ENCODE measurements at regions not wholly inside any gene's neighbourhood (a gene's known extent, or its start where the extent isn't known, plus 50 kb on each side); places are given as distances from the start of the nearest gene placed in this dataset.

GRCh38 chr16:59545721-59546120, 811.6 kb upstream of the GOT2 start:
- Mint-ChIP-seq H3K27ac (ENCODE audit: low read depth, unreplicated experiment) (no peak overlapping the region), H3K36me3 (ENCODE audit: insufficient read depth, unreplicated experiment) (no peaks in the 10 kb centered on the region), H3K9me3 (ENCODE audit: unreplicated experiment) (no peaks in the 10 kb centered on the region), H3K4me3 (ENCODE audit: unreplicated experiment) (no peak overlapping the region), H3K27me3 (ENCODE audit: insufficient read depth, unreplicated experiment) (no peaks in the 10 kb centered on the region), H3K4me1 (ENCODE audit: insufficient read depth, unreplicated experiment) (peaks cover 11% of the 10 kb centered on the region)
- ChIA-PET CTCF (no interaction called here), POLR2A (no interaction called here)
- DNase-seq (ENCODE audit: unreplicated experiment) = no peak
- TF ChIP-seq, protein P1, sequence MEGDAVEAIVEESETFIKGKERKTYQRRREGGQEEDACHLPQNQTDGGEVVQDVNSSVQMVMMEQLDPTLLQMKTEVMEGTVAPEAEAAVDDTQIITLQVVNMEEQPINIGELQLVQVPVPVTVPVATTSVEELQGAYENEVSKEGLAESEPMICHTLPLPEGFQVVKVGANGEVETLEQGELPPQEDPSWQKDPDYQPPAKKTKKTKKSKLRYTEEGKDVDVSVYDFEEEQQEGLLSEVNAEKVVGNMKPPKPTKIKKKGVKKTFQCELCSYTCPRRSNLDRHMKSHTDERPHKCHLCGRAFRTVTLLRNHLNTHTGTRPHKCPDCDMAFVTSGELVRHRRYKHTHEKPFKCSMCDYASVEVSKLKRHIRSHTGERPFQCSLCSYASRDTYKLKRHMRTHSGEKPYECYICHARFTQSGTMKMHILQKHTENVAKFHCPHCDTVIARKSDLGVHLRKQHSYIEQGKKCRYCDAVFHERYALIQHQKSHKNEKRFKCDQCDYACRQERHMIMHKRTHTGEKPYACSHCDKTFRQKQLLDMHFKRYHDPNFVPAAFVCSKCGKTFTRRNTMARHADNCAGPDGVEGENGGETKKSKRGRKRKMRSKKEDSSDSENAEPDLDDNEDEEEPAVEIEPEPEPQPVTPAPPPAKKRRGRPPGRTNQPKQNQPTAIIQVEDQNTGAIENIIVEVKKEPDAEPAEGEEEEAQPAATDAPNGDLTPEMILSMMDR (IDR thresholded peaks at IDR 0.05; ENCODE audit: unreplicated experiment) = no peak
- intact Hi-C loops (cut with micrococcal nuclease) = no loop called here
- no TSS peak for BruUV-seq (replicated peaks)

- no peaks in the 10 kb centered on the region for H3K36me3 Mint-ChIP-seq (ENCODE audit: insufficient read depth, unreplicated experiment)
- no peak overlapping the region for H3K4me3 Mint-ChIP-seq (ENCODE audit: unreplicated experiment)
- peak overlapping the region; percentile 16 for H3K27ac Mint-ChIP-seq (ENCODE audit: low read depth, unreplicated experiment)
- no TSS peak for BruUV-seq (replicated peaks)
- DNase-seq (ENCODE audit: unreplicated experiment) = peak; percentile 49
- no peaks in the 10 kb centered on the region for H3K9me3 Mint-ChIP-seq (ENCODE audit: unreplicated experiment)
- POLR2A ChIA-PET = interaction anchor here (0.6 kb wide), 1 partner anchor 61 kb away, joined by 4 read pairs; no protein-coding TSS in a partner anchor
- CTCF ChIA-PET = interaction anchor here (0.7 kb wide), 1 partner anchor 36 kb away, joined by 3 read pairs; no protein-coding TSS in a partner anchor
- peaks cover 11% of the 10 kb centered on the region for H3K4me1 Mint-ChIP-seq (ENCODE audit: insufficient read depth, unreplicated experiment)
- H3K27me3 Mint-ChIP-seq (ENCODE audit: insufficient read depth, unreplicated experiment) = no peaks in the 10 kb centered on the region
- intact Hi-C loops (cut with micrococcal nuclease) = no loop called here
- TF ChIP-seq, protein P1 (IDR thresholded peaks at IDR 0.05; ENCODE audit: unreplicated experiment) = no peak
Observed at GRCh38 chr16:59543641-59544040, 809.5 kb upstream of the GOT2 start.

DNA sequence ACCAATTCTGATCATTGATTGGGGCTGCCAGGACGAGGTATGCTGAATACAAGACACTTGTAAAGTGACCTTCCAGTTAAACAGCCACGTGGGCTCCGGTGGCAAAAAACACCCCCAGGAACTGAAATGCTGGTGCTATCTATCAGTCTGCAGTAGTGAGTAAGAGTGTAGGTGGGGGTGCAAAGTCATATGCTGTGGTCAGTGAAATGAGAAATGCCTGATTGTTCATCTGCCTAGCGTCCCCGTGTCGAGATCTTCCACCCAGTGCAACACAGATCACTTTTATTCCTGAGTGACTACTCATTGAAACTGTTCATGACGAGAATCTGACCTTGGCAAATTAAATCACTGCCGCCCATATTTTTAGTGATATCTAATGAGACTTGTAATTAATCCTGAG, 806.5 kb upstream of the GOT2 start:
- intact Hi-C loops (cut with micrococcal nuclease) = no loop called here
- Mint-ChIP-seq H3K27me3 (ENCODE audit: insufficient read depth, unreplicated experiment) (no peaks in the 10 kb centered on the region), H3K4me3 (ENCODE audit: unreplicated experiment) (no peak overlapping the region), H3K36me3 (ENCODE audit: insufficient read depth, unreplicated experiment) (no peaks in the 10 kb centered on the region), H3K27ac (ENCODE audit: low read depth, unreplicated experiment) (no peak overlapping the region), H3K9me3 (ENCODE audit: unreplicated experiment) (no peaks in the 10 kb centered on the region), H3K4me1 (ENCODE audit: insufficient read depth, unreplicated experiment) (peaks cover 11% of the 10 kb centered on the region)
- DNase-seq (ENCODE audit: unreplicated experiment) = no peak
- CTCF ChIA-PET = interaction anchor here (0.6 kb wide), 1 partner anchor 211 kb away, joined by 4 read pairs; no protein-coding TSS in a partner anchor
- TF ChIP-seq, protein P1 (IDR thresholded peaks at IDR 0.05; ENCODE audit: unreplicated experiment) = no peak
- POLR2A ChIA-PET = no interaction called here
- BruUV-seq (replicated peaks) = no TSS peak

DNA sequence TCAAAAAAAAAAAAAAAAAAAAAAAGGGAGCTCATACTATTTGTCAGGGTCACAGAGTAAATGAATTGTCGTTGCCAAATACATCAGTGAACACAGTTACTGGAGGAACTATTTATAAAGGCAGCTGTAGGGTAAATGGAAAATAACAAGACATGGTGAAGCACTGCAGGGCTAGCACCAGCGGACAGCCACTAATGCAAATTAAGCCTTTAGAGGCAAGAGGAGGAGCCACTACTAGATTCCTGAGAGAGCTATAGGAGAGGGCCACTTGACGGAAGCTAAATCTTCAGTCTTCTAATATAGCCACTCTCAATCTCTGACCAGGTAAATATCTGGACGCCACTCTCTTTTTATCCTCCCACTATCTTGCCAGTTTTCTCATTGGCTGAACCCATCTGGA, 801.2 kb upstream of the GOT2 start:
- Mint-ChIP-seq H3K9me3 (ENCODE audit: unreplicated experiment) (no peaks in the 10 kb centered on the region), H3K27ac (ENCODE audit: low read depth, unreplicated experiment) (no peak overlapping the region), H3K4me1 (ENCODE audit: insufficient read depth, unreplicated experiment) (no peaks in the 10 kb centered on the region), H3K36me3 (ENCODE audit: insufficient read depth, unreplicated experiment) (no peaks in the 10 kb centered on the region), H3K4me3 (ENCODE audit: unreplicated experiment) (no peak overlapping the region), H3K27me3 (ENCODE audit: insufficient read depth, unreplicated experiment) (no peaks in the 10 kb centered on the region)
- DNase-seq (ENCODE audit: unreplicated experiment) = no peak
- TF ChIP-seq, protein P1 (IDR thresholded peaks at IDR 0.05; ENCODE audit: unreplicated experiment) = no peak
- intact Hi-C loops (cut with micrococcal nuclease) = no loop called here
- BruUV-seq (replicated peaks) = no TSS peak
- ChIA-PET CTCF (interaction anchor here (0.6 kb wide), 1 partner anchor 19 kb away, joined by 3 read pairs; no protein-coding TSS in a partner anchor), POLR2A (interaction anchor here (1.0 kb wide), 1 partner anchor 474 kb away, joined by 3 read pairs; no protein-coding TSS in a partner anchor)
